ENCODE measurements at regions not wholly inside any gene's neighbourhood (a gene's known extent, or its start where the extent isn't known, plus 50 kb on each side); places are given as distances from the start of the nearest gene placed in this dataset.

DNA sequence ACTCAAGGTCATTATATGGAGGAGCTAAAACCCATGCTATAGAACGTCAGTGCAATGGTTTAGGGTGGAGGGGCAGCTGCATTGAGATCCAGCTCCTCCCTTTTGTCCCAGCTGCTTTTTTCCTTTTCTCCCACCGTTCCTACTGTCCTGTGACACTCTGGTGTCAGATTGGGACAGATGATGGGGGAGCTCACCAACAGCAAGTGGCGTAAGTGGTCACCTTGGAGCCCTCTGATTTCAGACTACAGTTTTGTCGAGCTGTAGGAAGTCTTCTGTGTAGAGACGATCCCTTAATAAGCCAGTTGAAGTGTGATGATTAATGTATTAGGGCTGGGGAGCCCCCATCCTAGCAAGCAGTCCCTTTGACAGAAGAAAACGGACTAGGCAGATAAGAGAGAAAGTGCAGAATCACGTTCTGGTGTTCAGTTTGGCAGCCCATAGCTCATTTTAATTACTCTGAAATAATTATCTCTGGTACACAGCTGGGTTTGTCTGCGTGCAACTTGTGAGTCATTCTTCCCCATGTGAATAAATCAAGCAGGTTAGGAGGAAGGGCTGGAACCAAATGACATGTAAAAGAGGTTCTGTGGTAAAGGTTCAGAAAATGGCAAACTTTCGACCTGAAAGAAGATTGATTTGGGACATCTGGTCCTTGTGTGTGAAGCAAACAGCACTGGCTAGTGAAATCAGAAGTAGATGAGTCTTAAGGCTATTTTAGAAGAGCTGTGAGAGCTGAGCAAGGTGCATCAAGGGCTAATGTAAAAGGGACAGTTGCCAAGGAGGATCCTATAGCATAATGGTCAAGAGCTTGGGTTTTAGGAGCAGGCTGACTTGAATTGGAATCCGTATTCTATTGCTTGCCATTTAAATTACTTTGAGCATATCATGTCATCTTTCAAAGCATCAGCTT is 241.4 kb downstream of the EDEM1 start (continued):
- TF ChIP-seq, protein P1, sequence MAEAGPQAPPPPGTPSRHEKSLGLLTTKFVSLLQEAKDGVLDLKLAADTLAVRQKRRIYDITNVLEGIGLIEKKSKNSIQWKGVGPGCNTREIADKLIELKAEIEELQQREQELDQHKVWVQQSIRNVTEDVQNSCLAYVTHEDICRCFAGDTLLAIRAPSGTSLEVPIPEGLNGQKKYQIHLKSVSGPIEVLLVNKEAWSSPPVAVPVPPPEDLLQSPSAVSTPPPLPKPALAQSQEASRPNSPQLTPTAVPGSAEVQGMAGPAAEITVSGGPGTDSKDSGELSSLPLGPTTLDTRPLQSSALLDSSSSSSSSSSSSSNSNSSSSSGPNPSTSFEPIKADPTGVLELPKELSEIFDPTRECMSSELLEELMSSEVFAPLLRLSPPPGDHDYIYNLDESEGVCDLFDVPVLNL (CRISPR knock-in tag; IDR thresholded peaks at IDR 0.05; ENCODE audit: low read depth), result no peak
- TF ChIP-seq NBN (IDR thresholded peaks at IDR 0.05; ENCODE audit: low read depth) (peak; percentile 98), ZFPM2 (CRISPR knock-in tag; IDR thresholded peaks at IDR 0.05) (no peak), NFYB (IDR thresholded peaks at IDR 0.05; ENCODE audit: extremely low read depth, insufficient read length) (no peak), TSC22D4 (tag; IDR thresholded peaks at IDR 0.05) (no peak), RNF2 (IDR thresholded peaks at IDR 0.05) (peak; percentile 100), TBP (optimal IDR thresholded peaks at IDR 0.05; ENCODE audit: low read depth, low read length) (peak; percentile 47), RBM34 (IDR thresholded peaks at IDR 0.05; ENCODE audit: borderline replicate concordance, insufficient read depth, low read length) (no peak), ZC3H11A (IDR thresholded peaks at IDR 0.05; ENCODE audit: low read depth, low read length) (peak; percentile 89; the same call in 1 of the 2 replicates), SREBF1 (IDR thresholded peaks at IDR 0.05; ENCODE audit: borderline replicate concordance, low read depth, low read length) (no peak), ZNF134 (CRISPR knock-in tag; conservative IDR thresholded peaks at IDR 0.05) (no peak), CREM (IDR thresholded peaks at IDR 0.05; ENCODE audit: low read depth) (peak; percentile 96), KLF10 (CRISPR knock-in tag; IDR thresholded peaks at IDR 0.05) (peak; percentile 77; the same call in 1 of the 2 replicates), CC2D1A (IDR thresholded peaks at IDR 0.05) (peak; percentile 96), RAD51 (IDR thresholded peaks at IDR 0.05; ENCODE audit: borderline replicate concordance, low read depth) (peak; percentile 67; the same call in 1 of the 2 replicates), ETV6 (IDR thresholded peaks at IDR 0.05; ENCODE audit: borderline replicate concordance in 1 of 2, low read depth in 2 of 2, low read length in 1 of 2) (peak; percentile 15 to 89; a peak in 3 of 4 replicates), ETV6 (CRISPR knock-in tag; IDR thresholded peaks at IDR 0.05; ENCODE audit: borderline replicate concordance) (no peak), KLF6 (CRISPR knock-in tag; IDR thresholded peaks at IDR 0.05; ENCODE audit: borderline replicate concordance) (peak; percentile 81), SIX5 (IDR thresholded peaks at IDR 0.05; ENCODE audit: borderline replicate concordance in 1 of 2, insufficient read depth in 1 of 2, low read depth in 1 of 2, low read length in 2 of 2) (no peak)
- TF ChIP-seq, protein P2, sequence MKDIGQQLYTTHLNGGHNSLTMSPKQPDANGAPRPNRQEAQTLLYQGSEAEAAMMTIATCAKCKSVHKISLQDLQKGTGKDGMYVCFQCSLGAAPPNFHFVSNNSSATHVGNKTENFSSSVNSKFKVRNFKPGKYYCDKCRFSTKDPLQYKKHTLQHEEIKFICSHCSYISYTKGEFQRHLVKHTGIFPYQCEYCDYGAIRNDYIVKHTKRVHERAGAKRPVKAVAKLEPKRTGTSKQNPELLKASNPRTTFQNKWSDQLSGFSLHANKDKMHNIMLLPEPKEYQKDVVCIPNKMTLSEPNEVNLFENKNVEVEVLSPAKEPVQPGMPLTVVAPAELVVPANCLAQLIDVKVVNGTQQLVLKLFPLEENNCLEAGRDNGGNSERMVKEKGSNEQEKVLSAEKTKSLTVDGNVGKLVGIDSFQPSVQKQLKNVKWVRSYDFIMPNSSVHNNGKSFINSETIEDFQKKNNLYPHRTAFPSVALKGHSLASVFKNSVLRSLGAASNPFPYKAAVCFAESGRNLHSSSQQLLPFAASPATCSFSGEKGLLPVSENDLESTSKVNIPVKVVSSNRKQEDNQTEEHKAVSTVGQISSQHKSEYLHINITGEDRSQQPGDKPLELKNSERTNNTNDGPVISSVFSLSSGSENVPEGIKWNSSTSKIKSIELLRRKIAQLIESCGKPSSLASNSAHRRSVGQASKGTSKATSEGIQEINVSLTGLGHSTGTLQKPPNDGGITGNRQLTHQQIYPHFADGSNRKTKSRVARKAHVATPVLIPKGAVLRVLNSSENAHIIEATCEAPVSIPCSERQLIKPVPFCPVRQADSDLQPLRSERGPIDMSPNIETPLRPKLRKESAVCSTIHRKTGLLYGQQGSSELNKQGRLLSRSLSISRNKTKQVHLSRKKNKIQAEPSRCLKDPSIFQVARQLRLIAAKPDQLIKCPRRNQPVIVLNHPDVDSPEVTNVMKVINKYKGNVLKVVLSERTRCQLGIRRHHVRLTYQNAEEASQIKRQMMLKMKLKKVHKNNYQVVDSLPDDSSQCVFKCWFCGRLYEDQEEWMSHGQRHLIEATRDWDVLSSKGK (CRISPR knock-in tag; IDR thresholded peaks at IDR 0.05), result no peak
- TF ChIP-seq, protein P3, sequence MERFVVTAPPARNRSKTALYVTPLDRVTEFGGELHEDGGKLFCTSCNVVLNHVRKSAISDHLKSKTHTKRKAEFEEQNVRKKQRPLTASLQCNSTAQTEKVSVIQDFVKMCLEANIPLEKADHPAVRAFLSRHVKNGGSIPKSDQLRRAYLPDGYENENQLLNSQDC (CRISPR knock-in tag; IDR thresholded peaks at IDR 0.05), result no peak
- TF ChIP-seq, protein P4, sequence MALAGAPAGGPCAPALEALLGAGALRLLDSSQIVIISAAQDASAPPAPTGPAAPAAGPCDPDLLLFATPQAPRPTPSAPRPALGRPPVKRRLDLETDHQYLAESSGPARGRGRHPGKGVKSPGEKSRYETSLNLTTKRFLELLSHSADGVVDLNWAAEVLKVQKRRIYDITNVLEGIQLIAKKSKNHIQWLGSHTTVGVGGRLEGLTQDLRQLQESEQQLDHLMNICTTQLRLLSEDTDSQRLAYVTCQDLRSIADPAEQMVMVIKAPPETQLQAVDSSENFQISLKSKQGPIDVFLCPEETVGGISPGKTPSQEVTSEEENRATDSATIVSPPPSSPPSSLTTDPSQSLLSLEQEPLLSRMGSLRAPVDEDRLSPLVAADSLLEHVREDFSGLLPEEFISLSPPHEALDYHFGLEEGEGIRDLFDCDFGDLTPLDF (CRISPR knock-in tag; IDR thresholded peaks at IDR 0.05), result peak; percentile 50; the same call in 1 of the 2 replicates
